ENCODE measurements at regions not wholly inside any gene's neighbourhood (a gene's known extent, or its start where the extent isn't known, plus 50 kb on each side); places are given as distances from the start of the nearest gene placed in this dataset.
A peak's percentile ranks its signal among the peaks of the same experiment; 100 is the strongest.

GRCh38 chr4:146582864-146583263 is 55.8 kb upstream of the POU4F2 start:
- no peak for ATAC-seq
- no peak overlapping the region for H3K4me2 ChIP-seq (ENCODE audit: insufficient read depth, low read length)
- H3K9me1 ChIP-seq (ENCODE audit: control insufficient read depth, insufficient read depth, low read length), result no peaks in the 10 kb centered on the region
- in situ Hi-C loops (cut with MboI) (no loop called here), intact Hi-C loops (cut with micrococcal nuclease) (no loop called here)
- DNase-seq (ENCODE audit: extremely low read depth in 1 of 4, low spot score in 3 of 4), result peak in 1 of 4 experiments; percentile 7
- peaks cover 0 to 1% of the 10 kb centered on the region in 2 experiments; a peak in 1 of 5 replicates for H3K27me3 ChIP-seq (ENCODE audit: control insufficient read depth in 2 of 2, insufficient read depth in 2 of 2, low read length in 2 of 2)
- ChIA-PET CTCF (ENCODE audit: low intra/inter-chr PET ratio) (no interaction called here), POLR2A (no interaction called here)
- 5% methylated on average over 2 of the region's 2 CpGs for WGBS (ENCODE audit: insufficient coverage, low coverage, missing lambda C conversion rate)
- H3K27ac ChIP-seq (ENCODE audit: extremely low read depth, low read depth, low read length), result no peak overlapping the region
- H3K4me3 ChIP-seq, result no peak overlapping the region
- no peaks in the 10 kb centered on the region for H3K4me1 ChIP-seq (replicated peaks in 1 of 2; ENCODE audit: control insufficient read depth in 2 of 2, insufficient read depth in 2 of 2, low read length in 2 of 2)
- H4K20me1 ChIP-seq (replicated peaks; ENCODE audit: control insufficient read depth, insufficient read depth, low read length), result no peaks in the 10 kb centered on the region
- H2AFZ ChIP-seq (ENCODE audit: low read depth, low read length), result no peak overlapping the region
- no peak for FAIRE-seq
- no peaks in the 10 kb centered on the region for H3K9me3 ChIP-seq (replicated peaks; ENCODE audit: control insufficient read depth, insufficient read depth, low read depth, low read length)
- BruUV-seq (replicated peaks), result no TSS peak
- no peak overlapping the region for H3K9ac ChIP-seq (ENCODE audit: insufficient read depth in 1 of 2, low read depth in 2 of 2, low read length in 2 of 2)
- H3K36me3 ChIP-seq (ENCODE audit: control insufficient read depth, insufficient read depth, low read length), result no peaks in the 10 kb centered on the region
- no peaks in the 10 kb centered on the region for H3K79me2 ChIP-seq (ENCODE audit: control insufficient read depth, insufficient read depth, low read length)
- TF ChIP-seq WHSC1 (IDR thresholded peaks at IDR 0.05; ENCODE audit: low read length) (no peak), MECOM (CRISPR knock-in tag; IDR thresholded peaks at IDR 0.05) (no peak), PCBP1 (IDR thresholded peaks at IDR 0.05; ENCODE audit: low read depth, low read length, poor library complexity, severe bottlenecking) (no peak), HNRNPK (IDR thresholded peaks at IDR 0.05; ENCODE audit: low read depth, low read length, poor library complexity, severe bottlenecking) (no peak), ZNF764 (CRISPR knock-in tag; IDR thresholded peaks at IDR 0.05; ENCODE audit: low read depth) (no peak)
- TF ChIP-seq, protein P1, sequence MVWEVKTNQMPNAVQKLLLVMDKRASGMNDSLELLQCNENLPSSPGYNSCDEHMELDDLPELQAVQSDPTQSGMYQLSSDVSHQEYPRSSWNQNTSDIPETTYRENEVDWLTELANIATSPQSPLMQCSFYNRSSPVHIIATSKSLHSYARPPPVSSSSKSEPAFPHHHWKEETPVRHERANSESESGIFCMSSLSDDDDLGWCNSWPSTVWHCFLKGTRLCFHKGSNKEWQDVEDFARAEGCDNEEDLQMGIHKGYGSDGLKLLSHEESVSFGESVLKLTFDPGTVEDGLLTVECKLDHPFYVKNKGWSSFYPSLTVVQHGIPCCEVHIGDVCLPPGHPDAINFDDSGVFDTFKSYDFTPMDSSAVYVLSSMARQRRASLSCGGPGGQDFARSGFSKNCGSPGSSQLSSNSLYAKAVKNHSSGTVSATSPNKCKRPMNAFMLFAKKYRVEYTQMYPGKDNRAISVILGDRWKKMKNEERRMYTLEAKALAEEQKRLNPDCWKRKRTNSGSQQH (CRISPR knock-in tag; IDR thresholded peaks at IDR 0.05), result no peak

All from K562 (cell line).